ENCODE measurements at regions not wholly inside any gene's neighbourhood (a gene's known extent, or its start where the extent isn't known, plus 50 kb on each side); places are given as distances from the start of the nearest gene placed in this dataset.

GRCh38 chr12:76282744-76283143, 65.5 kb downstream of the BBS10 start:
- Histone ChIP-seq H3K56ac (ENCODE audit: extremely low read depth, insufficient read depth, low read length) (no peak overlapping the region), H3K79me1 (ENCODE audit: low read depth in 1 of 2, low read length in 2 of 2) (peaks cover 5 to 32% of the 10 kb centered on the region in 2 experiments; a peak in 2 of 4 replicates), H2BK15ac (ENCODE audit: low read depth, low read length) (peak overlapping the region; percentile 76; the same call in 1 of the 3 replicates), H3K9me3 (ENCODE audit: control insufficient read depth, insufficient read depth, low read length) (no peaks in the 10 kb centered on the region), H4K5ac (ENCODE audit: low read depth, low read length) (no peak overlapping the region), H2AK5ac (ENCODE audit: low read depth, low read length) (peak overlapping the region; percentile 74), H4K8ac (ENCODE audit: low read depth in 2 of 2, low read length in 2 of 2) (no peak overlapping the region; a peak in 1 of 4 replicates), H2BK120ac (ENCODE audit: low read depth, low read length) (peak overlapping the region; percentile 43), H3K4me1 (ENCODE audit: control insufficient read depth, insufficient read depth, low read length) (peaks cover 23% of the 10 kb centered on the region), H3K18ac (ENCODE audit: low read depth, low read length) (0 out of 2 replicates have a peak overlapping the region, but pooled peaks have one; percentile 7), H3K27me3 (ENCODE audit: control insufficient read depth, insufficient read depth, low read length) (no peaks in the 10 kb centered on the region), H3K4ac (ENCODE audit: low read depth, low read length) (peak overlapping the region; percentile 74), H2AFZ (replicated peaks; ENCODE audit: low read length, poor library complexity) (no peak overlapping the region), H3K36me3 (ENCODE audit: control insufficient read depth, insufficient read depth, low read length) (no peaks in the 10 kb centered on the region), H4K20me1 (ENCODE audit: insufficient read depth, low read length) (no peaks in the 10 kb centered on the region; the same call in 1 of the 2 replicates), H2AK9ac (replicated peaks; ENCODE audit: low read depth, low read length, poor library complexity) (no peak overlapping the region), H3K9ac (ENCODE audit: low read depth, low read length) (no peak overlapping the region), H2BK20ac (ENCODE audit: low read depth, low read length) (peak overlapping the region; percentile 78; the same call in 1 of the 2 replicates), H3K4me3 (ENCODE audit: insufficient read depth, low read depth, low read length) (no peak overlapping the region), H4K91ac (ENCODE audit: insufficient read depth, low read depth, low read length) (peak overlapping the region; percentile 46; the same call in 1 of the 2 replicates), H3K23ac (ENCODE audit: low read depth, low read length) (peak overlapping the region; percentile 65), H2BK5ac (ENCODE audit: low read depth, low read length, poor library complexity, severe bottlenecking) (no peak overlapping the region), H3K4me2 (ENCODE audit: low read depth, low read length) (no peak overlapping the region), H3K14ac (replicated peaks; ENCODE audit: low read depth, low read length) (0 out of 2 replicates have a peak overlapping the region, but pooled peaks have one; percentile 40), H3K9me1 (ENCODE audit: insufficient read depth, low read length) (peaks cover 16% of the 10 kb centered on the region), H3K27ac (ENCODE audit: insufficient read depth, low read length) (no peak overlapping the region)
- in situ Hi-C loops (cut with MboI; ENCODE audit: low sequenced_read_pairs) (no loop called here), intact Hi-C loops (cut with micrococcal nuclease) (no loop called here), dilution Hi-C loops (cut with HindIII; ENCODE audit: low sequenced_read_pairs, unreplicated experiment) (no loop called here)
- POLR2A ChIA-PET (ENCODE audit: unreplicated experiment): no interaction called here
- no peak for DNase-seq
- BruUV-seq (replicated peaks): no TSS peak
- ATAC-seq (ENCODE audit: low read depth): no peak
- CTCF ChIA-PET: no interaction called here
- TF ChIP-seq MAZ (IDR thresholded peaks at IDR 0.05; ENCODE audit: borderline replicate concordance, low read depth, low read length) (no peak), RCOR1 (IDR thresholded peaks at IDR 0.05; ENCODE audit: insufficient replicate concordance, low read length) (no peak), BHLHE40 (IDR thresholded peaks at IDR 0.05; ENCODE audit: low read depth, low read length) (no peak), NFE2L2 (IDR thresholded peaks at IDR 0.05; ENCODE audit: low read depth, low read length) (no peak), MAFK (IDR thresholded peaks at IDR 0.05; ENCODE audit: low read depth, low read length) (no peak), RAD21 (IDR thresholded peaks at IDR 0.05; ENCODE audit: low read length) (no peak), MXI1 (IDR thresholded peaks at IDR 0.05; ENCODE audit: borderline replicate concordance, low read depth, low read length) (no peak), POLR2A (IDR thresholded peaks at IDR 0.05; ENCODE audit: low read depth, low read length) (no peak), RFX5 (IDR thresholded peaks at IDR 0.05; ENCODE audit: low read depth, low read length) (no peak), FOS (IDR thresholded peaks at IDR 0.05; ENCODE audit: low read depth, low read length) (no peak), CHD1 (IDR thresholded peaks at IDR 0.05; ENCODE audit: low read depth, low read length) (no peak), USF2 (IDR thresholded peaks at IDR 0.05; ENCODE audit: low read depth, low read length) (no peak), SMC3 (IDR thresholded peaks at IDR 0.05; ENCODE audit: low read depth, low read length) (no peak)
